PC-3 (cell line): ENCODE measurements at regions not wholly inside any gene's neighbourhood (a gene's known extent, or its start where the extent isn't known, plus 50 kb on each side); places are given as distances from the start of the nearest gene placed in this dataset.

ENCODE experiments used
- CTCF ChIP-seq: fragments of 300-600 bp; sonication (generic); conservative IDR thresholded peaks from 2 replicates; pipeline ENCODE4 v1.5.1; 2017; ENCODE audit warnings: antibody characterized with exemption, low read depth, mild to moderate bottlenecking, low read length
- EZH2phosphoT487 ChIP-seq: fragments of 300-600 bp; sonication (generic); IDR thresholded peaks from 2 replicates; pipeline ENCODE4 v1.6.1; 2018; ENCODE audit warnings: mild to moderate bottlenecking, antibody characterized with exemption, low read length, borderline replicate concordance

DNA sequence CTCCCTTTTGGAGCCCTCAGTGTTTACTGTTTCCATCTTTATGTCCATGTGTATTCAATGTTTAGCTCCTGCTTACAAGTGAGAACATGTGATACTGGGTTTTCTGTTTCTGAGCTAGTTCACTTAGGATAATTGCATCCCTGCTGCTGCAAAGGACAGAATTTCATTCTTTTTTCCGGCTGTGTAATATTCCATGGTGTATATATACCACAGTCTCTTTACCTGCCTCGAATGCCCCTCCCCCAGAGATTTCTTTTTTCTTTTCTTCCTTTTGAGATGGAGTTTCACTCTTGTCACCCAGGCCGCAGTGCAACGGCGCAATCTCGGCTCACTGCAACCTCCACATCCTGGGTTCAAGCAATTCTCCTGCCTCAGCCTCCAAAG is 60.9 kb downstream of the RMI2 start:
- TF ChIP-seq EZH2phosphoT487 = no peak
- no peak for TF ChIP-seq CTCF
